Psoas muscle (tissue), 7 donors: ENCODE measurements at regions not wholly inside any gene's neighbourhood (a gene's known extent, or its start where the extent isn't known, plus 50 kb on each side); places are given as distances from the start of the nearest gene placed in this dataset.

Source experiments
- ATAC-seq, 4 donors: fragments of 200-7000 bp; cut with Tn5 transposase; one replicate each; pipeline ENCODE4 v1.9.1; 2020; ENCODE audit warnings: moderate library complexity in 3 of 4, mild to moderate bottlenecking in 2 of 4
- DNase-seq, 2 donors: peaks; one replicate each; pipeline ENCODE4 v3.0.0-alpha.2; 2020
- H3K27ac ChIP-seq: fragments of 200-600 bp; one replicate; pipeline ENCODE4 v1.8.0; 2022
- H3K27me3 ChIP-seq, 3 donors: fragments of 200-600 bp in 1 of 3; one replicate each; pipeline versions ENCODE4 v1.6.1 to v1.8.0; 2013 to 2022; ENCODE audit warnings: low read length in 2 of 3, mild to moderate bottlenecking in 2 of 3, moderate library complexity in 1 of 3; ENCODE audit not compliant: insufficient read depth in 3 of 3
- H3K36me3 ChIP-seq, 2 donors: fragments of 200-600 bp in 1 of 2; one replicate each; pipeline versions ENCODE4 v1.6.1 to v1.8.0; 2013 to 2022; ENCODE audit warnings: low read depth in 1 of 2, mild to moderate bottlenecking in 1 of 2, moderate library complexity in 1 of 2; ENCODE audit not compliant: insufficient read depth in 1 of 2
- H3K4me1 ChIP-seq: fragments of 200-600 bp; one replicate; pipeline ENCODE4 v1.8.0; 2022
- H3K4me3 ChIP-seq: fragments of 200-600 bp; one replicate; pipeline ENCODE4 v1.8.0; 2022; ENCODE audit warnings: mild to moderate bottlenecking
- H3K9me3 ChIP-seq: fragments of 200-600 bp; one replicate; pipeline ENCODE4 v1.8.0; 2022
- WGBS, 3 donors: extraction: QIAGEN DNeasy Blood & Tissue Kit; methylation state at CpG; one replicate each; pipeline versions ENCODE4 v1.1.6 to v1.1.7; 2013; 5-methylcytosine and 5-hydroxymethylcytosine counted together
- intact Hi-C, 2 donors: fragments of 100-400 bp; cut with DNase I; formaldehyde crosslinking; loops; one replicate each; pipeline versions ENCODE4 v1.11.0 to v1.14.2; 2022
- TF ChIP-seq, protein P1 (sequence below): fragments of 200-600 bp; IDR thresholded peaks from one replicate; pipeline ENCODE4 v1.8.0; 2022; ENCODE audit warnings: antibody characterized with exemption
- donor health status: healthy with polysubstance abuse.
- donor health status: DM: no; HTN: no; CAD: no; lungs with moderate emphysema.
- donor health status: Bipolar disorder and iron deficiency.
- donor health status: healthy.
- donor health status: DM: yes; HTN: yes; CAD: no.
- donor health status: DM: no; HTN: no; CAD: no.
- donor health status: DM: yes; HTN: yes; CAD: no.

DNA sequence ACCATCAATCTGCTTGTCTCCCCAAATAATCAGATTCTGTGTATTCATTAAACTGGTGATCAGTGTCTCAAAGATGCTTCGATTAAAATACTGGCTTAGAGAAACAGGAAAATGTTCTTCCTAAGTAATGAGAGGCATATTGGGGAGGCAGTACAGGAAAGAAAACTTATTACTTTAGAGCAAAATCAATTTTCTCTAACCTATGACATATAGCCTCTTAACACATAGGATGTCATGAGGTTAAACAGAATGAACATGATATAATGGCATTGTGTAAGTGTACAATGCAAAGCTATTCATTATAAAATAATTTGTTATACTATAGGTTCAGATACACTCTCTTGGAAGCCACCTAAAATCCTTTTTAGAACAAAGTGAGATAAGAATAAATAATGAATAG is 819.3 kb downstream of the KCNJ2 start:
- DNase-seq: no peak
- Histone ChIP-seq H3K27me3 (no peaks in the 10 kb centered on the region), H3K4me1 (no peaks in the 10 kb centered on the region), H3K9me3 (peaks cover 2% of the 10 kb centered on the region), H3K27ac (no peak overlapping the region), H3K36me3 (no peaks in the 10 kb centered on the region), H3K4me3 (no peak overlapping the region)
- 78 to 81% (median 78%) methylated on average over 1 of the region's 1 CpG for WGBS, 3 donors
- intact Hi-C loops: no loop called here
- ATAC-seq: no peak
- TF ChIP-seq, protein P1, sequence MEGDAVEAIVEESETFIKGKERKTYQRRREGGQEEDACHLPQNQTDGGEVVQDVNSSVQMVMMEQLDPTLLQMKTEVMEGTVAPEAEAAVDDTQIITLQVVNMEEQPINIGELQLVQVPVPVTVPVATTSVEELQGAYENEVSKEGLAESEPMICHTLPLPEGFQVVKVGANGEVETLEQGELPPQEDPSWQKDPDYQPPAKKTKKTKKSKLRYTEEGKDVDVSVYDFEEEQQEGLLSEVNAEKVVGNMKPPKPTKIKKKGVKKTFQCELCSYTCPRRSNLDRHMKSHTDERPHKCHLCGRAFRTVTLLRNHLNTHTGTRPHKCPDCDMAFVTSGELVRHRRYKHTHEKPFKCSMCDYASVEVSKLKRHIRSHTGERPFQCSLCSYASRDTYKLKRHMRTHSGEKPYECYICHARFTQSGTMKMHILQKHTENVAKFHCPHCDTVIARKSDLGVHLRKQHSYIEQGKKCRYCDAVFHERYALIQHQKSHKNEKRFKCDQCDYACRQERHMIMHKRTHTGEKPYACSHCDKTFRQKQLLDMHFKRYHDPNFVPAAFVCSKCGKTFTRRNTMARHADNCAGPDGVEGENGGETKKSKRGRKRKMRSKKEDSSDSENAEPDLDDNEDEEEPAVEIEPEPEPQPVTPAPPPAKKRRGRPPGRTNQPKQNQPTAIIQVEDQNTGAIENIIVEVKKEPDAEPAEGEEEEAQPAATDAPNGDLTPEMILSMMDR: no peak

DNA sequence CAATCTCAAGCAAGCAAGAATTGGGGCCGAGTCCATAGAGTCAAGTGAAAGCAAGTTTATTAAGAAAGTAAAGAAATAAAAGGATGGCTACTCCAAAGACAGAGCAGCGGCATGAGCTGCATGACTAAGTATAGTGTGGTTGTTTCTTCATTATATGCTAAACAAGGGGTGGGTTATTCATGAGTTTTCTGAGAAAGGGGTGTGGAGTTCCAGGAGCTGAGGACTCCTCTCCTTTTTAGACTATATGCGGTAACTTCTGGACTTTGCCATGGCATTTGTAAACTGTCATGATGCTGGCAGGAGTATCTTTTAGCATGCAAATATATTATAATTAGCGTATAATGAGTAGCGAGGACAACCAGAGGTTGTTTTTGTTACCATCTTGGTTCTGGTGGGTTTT is 819.9 kb downstream of the KCNJ2 start:
- H3K4me1 ChIP-seq: no peaks in the 10 kb centered on the region
- TF ChIP-seq, protein P1: no peak
- H3K27ac ChIP-seq: no peak overlapping the region
- H3K27me3 ChIP-seq: no peaks in the 10 kb centered on the region
- DNase-seq (no peak), ATAC-seq (no peak)
- peaks cover 2% of the 10 kb centered on the region for H3K9me3 ChIP-seq
- no peaks in the 10 kb centered on the region for H3K36me3 ChIP-seq
- WGBS, 3 donors: 88 to 91% (median 88%) methylated on average over 5 of the region's 5 CpGs
- intact Hi-C loops: no loop called here
- H3K4me3 ChIP-seq: no peak overlapping the region

DNA sequence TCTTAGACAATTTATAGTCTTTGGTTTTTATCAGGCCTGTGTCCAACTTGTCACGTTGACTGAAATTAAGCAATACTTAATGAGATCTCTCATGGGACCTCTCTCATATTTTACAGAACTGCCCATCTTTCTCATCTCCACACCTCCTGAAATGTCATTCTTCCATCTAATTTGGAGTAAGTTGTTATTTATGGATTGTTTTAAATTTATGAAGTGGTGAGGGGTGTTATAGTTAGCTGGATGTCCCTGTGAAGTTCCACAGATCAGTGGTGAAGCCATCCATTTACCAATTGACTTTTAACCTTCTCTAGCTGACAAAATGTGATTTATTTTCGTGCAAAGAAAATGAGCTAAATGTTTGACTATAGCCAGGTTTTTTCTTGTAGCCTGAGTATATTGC is 824.9 kb downstream of the KCNJ2 start:
- Histone ChIP-seq H3K36me3 (no peaks in the 10 kb centered on the region), H3K4me1 (no peaks in the 10 kb centered on the region), H3K27me3 (no peaks in the 10 kb centered on the region), H3K4me3 (no peak overlapping the region), H3K9me3 (no peaks in the 10 kb centered on the region), H3K27ac (no peak overlapping the region)
- 53 to 59% (median 56%) methylated on average over 2 of the region's 2 CpGs for WGBS, 3 donors
- intact Hi-C loops: no loop called here
- ATAC-seq (no peak), DNase-seq (no peak)
- TF ChIP-seq, protein P1: no peak

DNA sequence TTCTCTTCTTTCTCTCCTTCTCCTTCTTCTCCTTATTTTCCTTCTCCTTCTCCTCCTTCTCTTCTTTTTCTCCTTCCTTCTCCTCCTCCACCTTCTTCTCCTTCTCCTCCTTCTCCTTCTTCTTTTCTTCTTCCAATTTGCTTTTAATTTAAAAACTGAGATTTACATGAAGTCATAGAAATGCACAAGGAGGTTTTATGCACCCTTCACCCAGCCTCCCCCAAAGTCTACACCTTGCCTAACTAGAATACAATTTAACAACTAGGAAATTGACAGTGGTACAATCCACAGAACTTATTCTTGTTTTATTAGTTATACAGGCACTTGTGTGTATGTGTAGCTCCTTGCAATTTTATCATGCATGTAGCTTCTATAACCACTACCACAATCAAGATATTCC is 826.7 kb downstream of the KCNJ2 start:
- H3K27ac ChIP-seq: no peak overlapping the region
- H3K4me1 ChIP-seq: no peaks in the 10 kb centered on the region
- H3K27me3 ChIP-seq: no peaks in the 10 kb centered on the region
- no peak for ATAC-seq
- H3K36me3 ChIP-seq: no peaks in the 10 kb centered on the region
- H3K4me3 ChIP-seq: no peak overlapping the region
- TF ChIP-seq, protein P1: no peak
- DNase-seq: no peak
- no peaks in the 10 kb centered on the region for H3K9me3 ChIP-seq
- intact Hi-C loops: no loop called here

DNA sequence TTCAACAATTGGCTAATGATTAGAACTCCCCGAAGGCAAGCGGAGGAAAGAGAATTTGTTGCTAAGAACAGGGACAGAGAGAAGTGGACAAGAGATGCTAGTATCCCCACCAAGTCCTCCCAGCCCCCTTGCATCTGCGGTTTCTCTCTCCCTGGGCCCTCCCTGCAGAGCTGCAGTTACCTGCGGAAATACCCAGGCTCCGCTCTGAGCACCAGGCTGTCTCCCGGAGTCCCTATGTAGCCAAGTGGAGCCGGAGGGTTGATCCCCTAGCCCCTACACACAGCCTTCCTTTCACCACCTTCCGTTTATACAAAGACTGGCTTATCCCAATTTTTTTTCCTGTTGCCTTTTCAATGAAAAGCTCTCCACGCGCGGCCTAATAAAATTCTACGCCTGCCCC is 834.4 kb downstream of the KCNJ2 start:
- WGBS, 3 donors: 67 to 69% (median 68%) methylated on average over 12 of the region's 12 CpGs
- no peak overlapping the region for H3K4me3 ChIP-seq
- H3K36me3 ChIP-seq: no peaks in the 10 kb centered on the region
- TF ChIP-seq, protein P1: no peak
- ATAC-seq (no peak), DNase-seq (no peak)
- intact Hi-C loops: no loop called here
- no peaks in the 10 kb centered on the region for H3K9me3 ChIP-seq
- H3K4me1 ChIP-seq: no peaks in the 10 kb centered on the region
- no peak overlapping the region for H3K27ac ChIP-seq
- no peaks in the 10 kb centered on the region for H3K27me3 ChIP-seq
